GM08714 (cell line): ENCODE measurements at regions not wholly inside any gene's neighbourhood (a gene's known extent, or its start where the extent isn't known, plus 50 kb on each side); places are given as distances from the start of the nearest gene placed in this dataset.
"Not testable (repeated sequence)": the region's sequence is repeated elsewhere in the genome, so short reads cannot be mapped to it uniquely, and the experiment has no call there.

Experiments used
- H3K4me3 ChIP-seq: fragments of 200-500 bp; sonication (Bioruptor generic); 2 replicates; pipeline ENCODE4 v1.5.1; 2014; ENCODE audit warnings: mild to moderate bottlenecking, low read length, inconsistent platforms
- ZNF274 ChIP-seq: IDR thresholded peaks from 2 replicates; pipeline ENCODE4 v1.6.1; 2012; ENCODE audit warnings: mild to moderate bottlenecking, low read depth, low read length

DNA sequence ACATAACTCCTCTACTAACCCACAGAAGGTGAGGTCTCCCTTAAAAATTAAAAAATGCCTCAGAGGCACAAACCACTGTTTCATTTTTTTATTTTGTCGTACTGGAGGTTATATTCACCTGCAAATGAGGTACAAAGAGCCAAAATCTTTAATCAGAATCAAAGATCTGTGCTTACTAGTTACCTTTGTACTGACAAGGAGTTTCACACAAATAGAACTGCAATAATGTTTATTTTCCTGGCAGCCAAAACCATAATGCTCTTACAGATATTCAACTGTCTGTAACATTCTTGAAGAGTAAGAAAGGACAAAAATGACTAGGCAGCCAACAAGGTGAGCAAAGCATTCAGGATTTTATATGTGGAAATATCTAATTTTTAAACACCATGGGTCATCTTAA is 105.1 kb upstream of the NOL4 start:
- TF ChIP-seq ZNF274, result no peak
- no peak overlapping the region for H3K4me3 ChIP-seq

GRCh38 chr18:34330308-34330707 is 105.6 kb upstream of the NOL4 start:
- H3K4me3 ChIP-seq, result no peak overlapping the region
- TF ChIP-seq ZNF274, result no peak

DNA sequence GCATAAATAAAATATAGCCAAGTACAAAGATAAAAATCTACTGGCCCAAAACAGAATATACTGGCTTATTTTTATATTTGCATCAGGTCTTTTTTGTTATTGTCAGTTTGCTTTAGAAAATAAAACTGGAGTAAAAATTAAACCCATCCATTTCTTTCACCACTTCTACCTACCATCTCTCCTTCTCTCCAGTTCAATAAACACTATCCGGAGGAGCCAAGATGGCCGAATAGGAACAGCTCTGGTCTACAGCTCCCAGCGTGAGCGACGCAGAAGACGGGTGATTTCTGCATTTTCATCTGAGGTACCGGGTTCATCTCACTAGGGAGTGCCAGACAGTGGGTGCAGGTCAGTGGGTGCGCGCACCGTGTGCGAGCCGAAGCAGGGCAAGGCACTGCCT is 106.2 kb upstream of the NOL4 start:
- not testable (repeated sequence) for H3K4me3 ChIP-seq

DNA sequence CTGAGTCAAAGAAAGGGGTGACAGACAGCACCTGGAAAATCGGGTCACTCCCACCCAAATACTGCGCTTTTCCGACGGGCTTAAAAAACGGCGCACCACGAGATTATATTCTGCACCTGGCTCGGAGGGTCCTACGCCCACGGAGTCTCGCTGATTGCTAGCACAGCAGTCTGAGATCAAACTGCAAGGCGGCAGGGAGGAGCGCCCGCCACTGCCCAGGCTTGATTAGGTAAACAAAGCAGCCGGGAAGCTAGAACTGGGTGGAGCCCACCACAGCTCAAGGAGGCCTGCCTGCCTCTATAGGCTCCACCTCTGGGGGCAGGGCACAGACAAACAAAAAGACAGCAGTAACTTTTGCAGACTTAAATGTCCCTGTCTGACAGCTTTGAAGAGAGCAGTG is 106.6 kb upstream of the NOL4 start:
- H3K4me3 ChIP-seq, result not testable (repeated sequence)

DNA sequence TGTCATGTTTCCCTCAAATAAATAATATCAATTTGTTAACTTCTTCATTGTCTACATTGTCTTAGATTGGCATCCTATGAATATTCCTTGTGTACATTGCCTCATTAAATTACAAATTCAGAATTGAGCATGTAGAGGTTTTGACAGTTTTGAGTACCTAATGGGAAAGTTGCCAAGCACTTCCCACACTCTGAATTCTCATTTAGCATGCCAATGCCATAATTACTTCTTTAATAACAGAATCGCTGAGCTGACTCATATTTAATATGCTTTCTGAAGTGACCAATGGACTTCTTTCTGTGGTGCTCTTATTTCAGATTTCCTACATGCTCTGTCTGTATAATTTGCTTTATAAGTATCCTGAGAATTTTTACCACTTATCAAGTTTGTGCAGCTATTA is 114.4 kb upstream of the NOL4 start:
- TF ChIP-seq ZNF274, result no peak
- H3K4me3 ChIP-seq, result no peak overlapping the region

GRCh38 chr18:34342960-34343359 is 118.2 kb upstream of the NOL4 start:
- no peak for TF ChIP-seq ZNF274
- H3K4me3 ChIP-seq, result no peak overlapping the region

DNA sequence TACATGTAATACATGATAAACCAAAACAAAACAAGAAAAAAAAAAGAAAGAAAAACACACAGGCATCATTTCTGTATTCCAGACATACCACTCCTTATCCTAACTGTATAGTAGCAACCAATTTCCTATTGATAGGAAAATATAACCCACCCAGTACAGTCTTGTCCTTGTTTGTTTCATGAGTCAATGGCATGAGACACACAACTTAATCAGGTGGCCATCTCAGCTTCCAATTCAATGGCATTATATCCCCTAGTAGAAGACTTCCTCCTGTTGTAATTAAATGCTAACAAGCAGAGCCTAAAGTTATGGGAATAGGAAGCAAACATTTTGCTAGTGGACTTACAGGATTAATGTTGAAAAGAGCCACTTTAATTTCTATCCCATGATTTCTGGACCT is 121.0 kb upstream of the NOL4 start:
- TF ChIP-seq ZNF274, result no peak

DNA sequence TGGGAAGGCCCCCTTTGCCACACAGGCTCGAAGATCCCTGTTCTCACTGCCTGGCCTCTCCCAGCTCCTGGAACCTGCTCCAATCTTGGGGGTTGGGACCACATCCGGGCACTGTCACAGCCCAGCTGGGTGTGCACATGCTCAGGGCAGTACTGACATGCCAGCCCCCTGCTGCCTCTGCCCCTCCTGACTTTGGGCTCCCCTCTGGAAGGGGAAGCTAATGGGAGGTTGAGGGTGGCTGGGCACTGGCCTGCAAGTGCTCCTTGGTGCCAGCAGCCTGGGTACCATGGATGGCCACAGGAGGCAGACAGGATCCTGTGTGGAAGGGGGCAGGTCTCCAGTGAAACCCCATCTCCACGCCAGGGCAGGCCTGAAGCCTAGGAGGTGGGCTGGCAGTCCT is 126.1 kb upstream of the NOL4 start:
- no peak for TF ChIP-seq ZNF274
- no peak overlapping the region for H3K4me3 ChIP-seq

More for the DNA sequence above, 121.0 kb upstream of the NOL4 start:
- no peak overlapping the region for H3K4me3 ChIP-seq

DNA sequence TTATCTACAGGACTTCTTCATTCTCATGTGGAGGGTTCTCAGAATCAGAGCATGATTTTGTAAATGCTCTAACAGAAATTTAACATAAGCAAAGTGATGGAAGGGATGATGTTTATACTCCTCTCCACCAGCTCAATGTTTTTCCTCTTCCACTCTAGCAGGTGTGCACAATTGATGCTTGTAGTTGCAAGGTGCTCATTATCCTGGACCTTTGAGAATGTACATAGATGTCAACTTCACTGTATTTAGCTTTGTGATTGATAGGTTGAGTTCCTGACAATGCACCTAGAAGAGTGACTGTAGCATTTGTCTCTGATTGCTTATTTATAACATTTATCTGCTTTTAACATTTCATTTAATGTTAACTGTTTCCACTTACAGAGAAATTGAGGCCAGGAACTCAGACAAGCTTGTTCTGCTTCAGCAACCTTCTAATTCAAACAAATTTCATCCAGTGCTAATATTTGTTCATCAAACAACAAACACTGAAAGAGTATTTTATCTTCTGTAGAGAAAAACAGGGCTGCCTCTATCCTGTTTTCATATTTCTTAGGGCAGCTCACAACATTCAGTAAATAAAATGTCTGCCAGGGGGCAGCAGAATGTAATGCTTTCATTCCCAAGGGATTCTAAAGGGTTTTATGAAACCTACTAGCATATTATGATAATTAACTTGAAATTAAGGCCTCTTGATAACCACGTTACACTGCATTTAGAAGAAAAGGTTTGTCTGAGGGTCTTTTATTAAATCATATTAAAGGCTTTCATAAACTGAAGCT is 127.9 kb upstream of the NOL4 start:
- TF ChIP-seq ZNF274, result no peak
- H3K4me3 ChIP-seq, result no peak overlapping the region

GRCh38 chr18:34354351-34354750 is 129.6 kb upstream of the NOL4 start:
- TF ChIP-seq ZNF274, result no peak
- H3K4me3 ChIP-seq, result no peak overlapping the region

DNA sequence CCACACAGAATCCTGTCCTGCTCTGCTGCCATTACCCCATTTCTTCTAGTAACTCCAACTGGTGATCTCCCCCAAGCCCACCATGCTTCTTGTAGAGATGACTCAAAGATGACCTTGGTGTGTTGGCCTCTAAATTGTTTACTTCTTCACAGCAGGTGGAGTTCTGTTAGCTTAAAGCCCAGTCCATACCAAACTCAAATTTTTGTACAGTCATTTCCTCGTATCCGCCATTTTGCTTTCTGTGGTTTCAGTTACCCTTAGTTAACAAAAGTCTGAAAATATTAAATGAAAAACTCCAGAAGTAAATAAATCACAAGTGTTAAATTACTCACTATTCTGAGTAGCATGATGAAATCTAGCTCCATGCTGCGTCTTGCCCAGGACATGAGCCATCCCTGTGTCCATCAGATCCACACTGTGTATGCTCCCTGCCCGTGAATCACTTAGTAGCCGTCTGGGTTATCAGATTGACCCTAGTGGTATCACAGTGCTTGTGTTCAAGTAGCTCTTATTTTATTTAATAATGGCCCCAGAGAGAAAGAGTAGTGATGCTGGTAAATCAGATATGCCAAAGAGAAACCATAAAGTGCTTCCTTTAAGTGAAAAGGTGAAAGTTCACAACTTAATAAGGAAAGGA is 133.3 kb upstream of the NOL4 start:
- no peak for TF ChIP-seq ZNF274

DNA sequence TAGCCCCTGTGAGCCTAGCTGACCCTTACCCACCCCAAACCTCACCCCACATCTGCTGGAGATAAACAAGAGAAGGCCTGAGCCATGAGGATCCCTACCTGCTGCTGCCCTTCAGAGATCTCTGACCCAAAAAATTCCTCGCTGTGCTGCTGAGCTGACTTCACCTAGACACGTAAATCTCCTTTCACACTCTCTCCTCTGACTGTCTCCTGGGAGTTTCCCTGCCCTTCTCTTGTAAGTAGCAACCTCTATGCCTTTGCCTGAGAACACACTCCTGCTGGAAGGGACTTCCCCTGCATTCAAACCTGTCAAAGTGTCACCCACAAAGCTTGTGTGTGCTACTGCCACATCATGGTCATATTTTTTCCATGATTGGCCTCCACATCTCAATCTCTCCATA is 134.2 kb upstream of the NOL4 start:
- TF ChIP-seq ZNF274, result no peak
- H3K4me3 ChIP-seq, result no peak overlapping the region

More for the DNA sequence above, 133.3 kb upstream of the NOL4 start:
- no peak overlapping the region for H3K4me3 ChIP-seq

DNA sequence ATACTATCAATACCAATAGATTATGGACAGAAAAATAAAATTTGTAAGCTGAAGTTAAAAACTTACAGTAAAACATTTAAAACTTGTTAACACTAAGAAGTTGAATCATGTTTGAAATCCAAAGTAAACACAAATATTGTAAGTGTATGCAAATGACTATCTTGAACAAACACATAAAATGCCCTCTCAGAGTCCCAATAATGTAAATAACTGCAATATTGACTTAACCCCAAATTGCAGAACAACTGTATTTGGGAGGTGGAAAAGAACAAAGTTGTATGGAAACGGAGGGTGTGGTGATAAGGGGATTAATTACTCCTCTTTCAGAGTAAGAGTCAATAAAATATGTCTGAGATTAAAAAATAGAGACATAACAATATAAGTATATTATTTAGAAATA is 140.0 kb upstream of the NOL4 start:
- no peak for TF ChIP-seq ZNF274
- H3K4me3 ChIP-seq, result no peak overlapping the region

DNA sequence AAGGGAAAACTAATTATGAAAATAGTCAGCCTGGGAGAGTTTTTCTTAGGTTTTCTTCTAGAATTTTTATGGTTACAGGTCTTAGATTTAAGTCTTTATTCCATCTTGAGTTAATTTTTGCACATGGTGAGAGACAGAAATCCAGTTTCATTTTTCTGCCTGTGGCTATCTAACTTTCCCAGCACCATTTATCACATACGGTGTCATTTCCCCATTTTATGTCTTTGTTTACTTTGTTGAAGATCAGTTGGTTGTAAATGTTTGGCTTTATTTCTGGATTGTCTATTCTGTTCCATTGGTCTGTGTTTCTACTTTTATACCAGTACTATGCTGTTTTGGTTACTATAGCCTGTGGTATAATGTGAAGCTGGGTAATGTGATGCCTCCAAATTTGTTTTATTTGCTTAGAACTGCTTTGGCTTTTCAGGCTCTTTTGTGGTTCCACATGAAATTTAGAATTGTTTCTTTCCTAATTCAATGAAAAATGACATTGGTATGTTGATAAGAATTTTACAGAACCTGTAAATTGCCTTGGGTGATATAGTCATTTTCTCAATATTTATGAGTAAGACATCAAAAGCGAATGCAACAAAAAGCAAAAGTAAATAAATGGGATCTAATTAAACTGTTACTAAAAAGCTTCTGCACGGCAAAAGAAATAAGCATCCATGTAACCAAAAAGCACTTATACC is 146.1 kb upstream of the NOL4 start:
- no peak for TF ChIP-seq ZNF274
- no peak overlapping the region for H3K4me3 ChIP-seq

GRCh38 chr18:34380326-34380725 is 155.6 kb upstream of the NOL4 start:
- no peak overlapping the region for H3K4me3 ChIP-seq
- no peak for TF ChIP-seq ZNF274
